H1 (cell line): ENCODE measurements at regions not wholly inside any gene's neighbourhood (a gene's known extent, or its start where the extent isn't known, plus 50 kb on each side); places are given as distances from the start of the nearest gene placed in this dataset.

Experiments used
- ASH2L ChIP-seq: fragments of 200-600, 300-600 bp; sonication (generic); IDR thresholded peaks from one replicate; pipeline ENCODE4 v1.7.1; 2017; ENCODE audit warnings: low read length
- EP300 ChIP-seq, 2 experiments: IDR thresholded peaks; 1 replicate in 1 of 2; 2 replicates in 1 of 2; pipeline ENCODE4 v1.6.1; 2011 to 2012; ENCODE audit warnings: low read depth in 2 of 2, low read length in 2 of 2, mild to moderate bottlenecking in 2 of 2, borderline replicate concordance in 1 of 2, inconsistent platforms in 1 of 2, moderate library complexity in 1 of 2
- EZH2 ChIP-seq: fragments of 200-600 bp; sonication (generic); IDR thresholded peaks from 2 replicates; pipeline ENCODE4 v1.7.1; 2012; ENCODE audit warnings: low read depth, mild to moderate bottlenecking, moderate library complexity, low read length, inconsistent platforms; ENCODE audit not compliant: severe bottlenecking
- NRF1 ChIP-seq: IDR thresholded peaks from 2 replicates; pipeline ENCODE4 v1.6.1; 2011; ENCODE audit warnings: mild to moderate bottlenecking, low read depth, low read length, improper control_type of control experiment
- PHF8 ChIP-seq: fragments of 200-600 bp; sonication (generic); conservative IDR thresholded peaks from 2 replicates; pipeline ENCODE4 v1.7.1; 2012; ENCODE audit warnings: low read depth, mild to moderate bottlenecking, inconsistent platforms, low read length, moderate library complexity
- POLR2A ChIP-seq, 2 experiments: IDR thresholded peaks; 1 replicate in 1 of 2; 2 replicates in 1 of 2; pipeline ENCODE4 v1.6.1; 2011; ENCODE audit warnings: low read depth in 2 of 2, low read length in 2 of 2, mild to moderate bottlenecking in 2 of 2; ENCODE audit errors: control extremely low read depth in 1 of 2
- RAD21 ChIP-seq, 2 experiments: IDR thresholded peaks in 1 of 2; conservative IDR thresholded peaks in 1 of 2; 2 replicates each; pipeline ENCODE4 v1.6.1; 2011; ENCODE audit warnings: low read depth in 2 of 2, low read length in 2 of 2, improper control_type of control experiment in 1 of 2, inconsistent platforms in 1 of 2, mild to moderate bottlenecking in 1 of 2, moderate library complexity in 1 of 2
- SUZ12 ChIP-seq: fragments of 200-600 bp; sonication (generic); IDR thresholded peaks from 2 replicates; pipeline ENCODE4 v1.6.1; 2012; ENCODE audit warnings: mild to moderate bottlenecking, inconsistent platforms, low read length, moderate library complexity, mixed read lengths
- TAF1 ChIP-seq: IDR thresholded peaks from 2 replicates; pipeline ENCODE4 v1.6.1; 2011; ENCODE audit warnings: mild to moderate bottlenecking, low read depth, low read length
- TF ChIP-seq, protein P1 (sequence below), 3 experiments: IDR thresholded peaks; 1 replicate in 2 of 3; 2 replicates in 1 of 3; pipeline versions ENCODE4 v1.5.1 to v1.6.1; 2011; ENCODE audit warnings: low read length in 3 of 3, mild to moderate bottlenecking in 3 of 3, inconsistent platforms in 2 of 3, low read depth in 1 of 3, moderate library complexity in 1 of 3; ENCODE audit not compliant: insufficient read depth in 1 of 3; ENCODE audit errors: control extremely low read depth in 1 of 3

GRCh38 chr10:124299696-124300095, 119.0 kb downstream of the OAT start:
- TF ChIP-seq RAD21 (IDR thresholded peaks at IDR 0.05 in 1 of 2, conservative IDR thresholded peaks at IDR 0.05 in 1 of 2; ENCODE audit: low read depth in 2 of 2, low read length in 2 of 2) = no peak
- TF ChIP-seq, protein P1, sequence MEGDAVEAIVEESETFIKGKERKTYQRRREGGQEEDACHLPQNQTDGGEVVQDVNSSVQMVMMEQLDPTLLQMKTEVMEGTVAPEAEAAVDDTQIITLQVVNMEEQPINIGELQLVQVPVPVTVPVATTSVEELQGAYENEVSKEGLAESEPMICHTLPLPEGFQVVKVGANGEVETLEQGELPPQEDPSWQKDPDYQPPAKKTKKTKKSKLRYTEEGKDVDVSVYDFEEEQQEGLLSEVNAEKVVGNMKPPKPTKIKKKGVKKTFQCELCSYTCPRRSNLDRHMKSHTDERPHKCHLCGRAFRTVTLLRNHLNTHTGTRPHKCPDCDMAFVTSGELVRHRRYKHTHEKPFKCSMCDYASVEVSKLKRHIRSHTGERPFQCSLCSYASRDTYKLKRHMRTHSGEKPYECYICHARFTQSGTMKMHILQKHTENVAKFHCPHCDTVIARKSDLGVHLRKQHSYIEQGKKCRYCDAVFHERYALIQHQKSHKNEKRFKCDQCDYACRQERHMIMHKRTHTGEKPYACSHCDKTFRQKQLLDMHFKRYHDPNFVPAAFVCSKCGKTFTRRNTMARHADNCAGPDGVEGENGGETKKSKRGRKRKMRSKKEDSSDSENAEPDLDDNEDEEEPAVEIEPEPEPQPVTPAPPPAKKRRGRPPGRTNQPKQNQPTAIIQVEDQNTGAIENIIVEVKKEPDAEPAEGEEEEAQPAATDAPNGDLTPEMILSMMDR (IDR thresholded peaks at IDR 0.05; ENCODE audit: control extremely low read depth in 1 of 3, insufficient read depth in 1 of 3, low read depth in 1 of 3, low read length in 3 of 3) = no peak
- no peak for TF ChIP-seq NRF1
- TF ChIP-seq POLR2A (IDR thresholded peaks at IDR 0.05; ENCODE audit: control extremely low read depth in 1 of 2, low read depth in 2 of 2, low read length in 2 of 2) = no peak
- TF ChIP-seq PHF8 = no peak
- TF ChIP-seq EZH2 = no peak
- TF ChIP-seq EP300 (IDR thresholded peaks at IDR 0.05; ENCODE audit: borderline replicate concordance in 1 of 2, low read depth in 2 of 2, low read length in 2 of 2) = no peak
- TF ChIP-seq ASH2L = no peak
- TF ChIP-seq SUZ12 = no peak
- TF ChIP-seq TAF1 = no peak
